ENCODE measurements at regions not wholly inside any gene's neighbourhood (a gene's known extent, or its start where the extent isn't known, plus 50 kb on each side); places are given as distances from the start of the nearest gene placed in this dataset.
"Not testable (repeated sequence)": the region's sequence is repeated elsewhere in the genome, so short reads cannot be mapped to it uniquely, and the experiment has no call there.

GRCh38 chr20:23147964-23148730, 62.0 kb upstream of the CD93 start:
- peak; percentile 54 to 79 for DNase-seq

GRCh38 chr20:23147647-23147963, 61.5 kb upstream of the CD93 start:
- peak in 1 of 2 donors; percentile 89 for DNase-seq

- peak in 1 of 2 donors; percentile 29 for DNase-seq
Measured at GRCh38 chr20:23146857-23147637, 60.9 kb upstream of the CD93 start.

GRCh38 chr20:23146181-23146580, 60.1 kb upstream of the CD93 start:
- no peak for DNase-seq

DNA sequence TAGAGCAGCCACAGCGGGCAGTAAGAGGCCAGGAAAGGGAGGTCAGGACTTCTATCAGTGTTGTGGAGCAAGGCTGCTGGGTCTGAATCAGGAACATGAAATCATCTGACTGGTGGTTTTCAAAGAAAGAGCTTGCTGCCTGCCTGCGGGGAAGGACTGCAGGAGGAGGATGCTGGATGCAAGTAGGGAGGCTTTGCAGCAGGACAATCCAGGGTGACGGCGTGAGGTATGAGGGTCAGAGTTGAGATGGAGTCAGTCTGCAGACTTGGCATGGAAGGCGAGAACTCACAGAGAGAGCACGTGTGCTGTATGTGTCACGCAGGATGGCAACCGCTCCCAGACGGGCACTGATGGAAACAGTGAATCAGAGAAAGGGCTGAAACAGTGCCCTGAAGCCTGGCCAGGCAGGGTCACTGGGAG, 59.2 kb upstream of the CD93 start:
- no peak for DNase-seq

DNA sequence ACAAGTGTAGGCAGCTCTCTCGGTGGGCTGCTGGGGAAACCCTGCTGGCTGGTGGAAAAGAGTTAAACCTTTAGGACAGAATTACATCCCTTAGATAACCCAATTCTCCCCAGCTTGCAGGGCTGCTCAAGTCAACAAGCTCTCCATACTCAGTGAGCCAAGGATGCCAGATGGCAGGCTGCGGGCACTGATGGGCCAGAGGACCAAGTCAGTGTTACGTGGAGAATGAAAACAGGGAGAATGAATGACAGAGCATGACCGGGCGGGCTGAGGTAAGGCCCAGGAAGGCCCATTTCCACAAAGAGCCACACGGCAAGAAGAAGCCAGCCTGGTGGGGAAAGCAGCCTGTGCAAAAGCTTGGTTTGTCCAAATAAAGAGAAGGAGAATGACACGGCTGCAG, 58.7 kb upstream of the CD93 start:
- no peak for DNase-seq

- no peak for DNase-seq
Measured at GRCh38 chr20:23143986-23144690, 58.0 kb upstream of the CD93 start.

DNA sequence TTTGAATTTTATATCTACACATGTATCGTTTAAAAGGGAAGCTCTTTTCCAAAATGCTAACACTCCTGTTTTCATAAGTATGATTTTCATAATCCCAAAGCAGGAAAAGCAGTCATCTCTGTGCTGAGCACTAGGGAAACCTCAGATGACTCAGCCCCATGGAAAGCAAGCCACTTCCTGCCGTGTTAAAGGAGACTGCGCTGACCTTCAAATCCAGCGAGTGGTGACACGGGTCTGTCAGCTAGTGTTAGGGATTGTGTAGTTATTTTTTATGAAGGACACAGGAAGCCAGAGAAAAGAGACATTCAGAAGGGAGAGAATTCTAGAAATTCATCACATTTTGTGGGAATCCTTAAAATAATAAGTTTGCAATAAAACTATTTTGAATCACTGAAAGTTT, 57.0 kb upstream of the CD93 start:
- DNase-seq = peak in 1 of 2 donors; percentile 57

- peak in 1 of 2 donors; percentile 17 for DNase-seq
Measured at GRCh38 chr20:23142162-23143050, 56.3 kb upstream of the CD93 start.

DNA sequence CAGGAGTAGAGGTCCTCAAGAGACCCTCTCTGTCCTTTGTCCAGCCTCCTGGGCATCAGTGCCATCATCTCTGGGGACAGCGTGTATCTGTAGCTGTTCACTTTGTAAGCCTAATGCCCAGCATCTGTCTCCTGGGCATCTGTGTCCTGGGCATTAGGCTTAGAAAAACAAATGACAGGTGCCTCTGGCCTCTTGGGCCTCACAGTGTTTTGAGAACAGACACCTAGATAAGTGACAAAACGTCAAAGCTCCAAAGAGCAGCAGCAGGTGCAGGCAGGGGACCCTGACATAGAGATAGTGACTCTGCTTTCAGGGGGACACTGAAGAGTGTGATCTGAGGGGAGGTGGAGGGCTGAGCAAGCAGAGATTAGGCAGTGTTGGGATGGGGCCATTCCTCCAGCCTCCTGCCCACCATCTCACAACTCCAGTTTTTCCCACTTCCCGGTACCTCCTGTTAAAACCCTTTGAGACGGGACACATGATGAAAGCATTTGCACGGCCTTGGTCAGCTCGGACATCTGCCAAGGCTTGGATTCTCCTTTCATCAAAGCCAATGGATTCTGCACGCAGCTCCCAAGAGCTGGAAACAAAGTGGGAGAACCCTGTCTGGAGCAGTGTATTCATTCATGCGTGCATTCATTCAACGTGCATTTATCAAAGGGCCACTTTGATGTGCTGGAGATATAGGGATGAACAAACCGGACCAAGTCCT, 55.5 kb upstream of the CD93 start:
- no peak for DNase-seq

GRCh38 chr20:23140991-23141390, 54.9 kb upstream of the CD93 start:
- DNase-seq = no peak

GRCh38 chr20:23139984-23140383, 53.9 kb upstream of the CD93 start:
- DNase-seq = not testable (repeated sequence)

- no peak for DNase-seq
Measured at GRCh38 chr20:23139524-23139923, 53.4 kb upstream of the CD93 start.

DNA sequence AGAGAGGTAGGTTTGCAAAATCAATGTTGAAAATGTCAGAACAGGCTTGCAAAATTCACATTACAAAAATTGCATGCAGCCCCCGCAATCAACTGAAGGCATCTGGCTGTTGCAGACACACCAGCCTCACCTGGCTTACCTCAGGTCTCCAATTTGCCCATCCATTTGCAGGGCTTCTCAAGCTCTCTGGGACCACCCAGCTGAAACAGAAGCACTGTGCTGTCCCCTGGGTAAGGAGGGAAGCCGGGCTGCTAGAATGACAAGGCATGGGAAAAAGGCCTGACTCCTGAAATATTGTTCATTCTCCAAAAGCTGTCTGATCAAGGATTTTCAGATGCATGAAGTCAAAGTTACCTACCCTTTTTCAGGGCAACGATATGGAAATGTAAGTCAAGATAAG, 52.6 kb upstream of the CD93 start:
- DNase-seq = no peak

GRCh38 chr20:23138226-23138625, 52.1 kb upstream of the CD93 start:
- DNase-seq = no peak

- no peak for DNase-seq
Measured at GRCh38 chr20:23136893-23137745, 51.0 kb upstream of the CD93 start.

- no peak for DNase-seq
Measured at GRCh38 chr20:23135449-23136420, 49.6 kb upstream of the CD93 start.

Data from bone marrow (tissue), 2 donors.